H9 (cell line): ENCODE measurements at regions not wholly inside any gene's neighbourhood (a gene's known extent, or its start where the extent isn't known, plus 50 kb on each side); places are given as distances from the start of the nearest gene placed in this dataset.

Experiments
- DNase-seq: peaks from one replicate; pipeline ENCODE4 v3.0.0-alpha.2; 2017
- H2AFZ ChIP-seq: one replicate; pipeline ENCODE4 v1.6.1; 2013; ENCODE audit warnings: mild to moderate bottlenecking, low read length, control low read depth, moderate library complexity
- H2AK5ac ChIP-seq: 2 replicates; pipeline ENCODE4 v1.6.1; 2013; ENCODE audit warnings: low read length, control low read depth, mixed read lengths; ENCODE audit not compliant: insufficient read length
- H2BK120ac ChIP-seq: one replicate; pipeline ENCODE4 v1.6.1; 2013; ENCODE audit warnings: low read depth, mild to moderate bottlenecking, low read length, control low read depth, inconsistent platforms; ENCODE audit not compliant: poor library complexity, severe bottlenecking
- H2BK12ac ChIP-seq: 2 replicates; pipeline ENCODE4 v1.6.1; 2013; ENCODE audit warnings: low read length, control low read depth, mixed read lengths, low read depth; ENCODE audit not compliant: insufficient read length
- H2BK15ac ChIP-seq: 2 replicates; pipeline ENCODE4 v1.6.1; 2013; ENCODE audit warnings: low read depth, low read length, control low read depth
- H2BK20ac ChIP-seq: one replicate; pipeline ENCODE4 v1.6.1; 2013; ENCODE audit warnings: low read depth, mild to moderate bottlenecking, low read length, control low read depth, inconsistent platforms; ENCODE audit not compliant: poor library complexity, severe bottlenecking
- H2BK5ac ChIP-seq: 2 replicates; pipeline ENCODE4 v1.6.1; 2013; ENCODE audit warnings: low read length, control low read depth, mixed read lengths; ENCODE audit not compliant: insufficient read length
- H3K14ac ChIP-seq: 2 replicates; pipeline ENCODE4 v1.6.1; 2013; ENCODE audit warnings: low read length, control low read depth; ENCODE audit not compliant: insufficient read depth
- H3K18ac ChIP-seq: 2 replicates; pipeline ENCODE4 v1.6.1; 2013; ENCODE audit warnings: low read depth, mild to moderate bottlenecking, mixed read lengths, low read length, control low read depth; ENCODE audit not compliant: insufficient read length
- H3K23ac ChIP-seq: 2 replicates; pipeline ENCODE4 v1.6.1; 2013; ENCODE audit warnings: low read length, control low read depth, mixed read lengths, low read depth; ENCODE audit not compliant: insufficient read length
- H3K23me2 ChIP-seq: 2 replicates; pipeline ENCODE4 v1.6.1; 2013; ENCODE audit warnings: low read depth, mild to moderate bottlenecking, mixed read lengths, low read length, control low read depth; ENCODE audit not compliant: insufficient read length, poor library complexity, severe bottlenecking
- H3K27ac ChIP-seq: 2 replicates; pipeline ENCODE4 v1.5.1; 2013; ENCODE audit warnings: low read length, control low read depth, mixed read lengths, low read depth; ENCODE audit not compliant: insufficient read length
- H3K27me3 ChIP-seq: 2 replicates; pipeline ENCODE4 v1.6.1; 2013; ENCODE audit warnings: low read length, control low read depth, inconsistent platforms; ENCODE audit not compliant: insufficient read depth
- H3K4ac ChIP-seq: 2 replicates; pipeline ENCODE4 v1.6.1; 2013; ENCODE audit warnings: low read depth, mild to moderate bottlenecking, control low read depth, inconsistent platforms, low read length, moderate library complexity
- H3K4me1 ChIP-seq: 2 replicates; pipeline ENCODE4 v1.6.1; 2013; ENCODE audit warnings: low read length, control low read depth, inconsistent platforms; ENCODE audit not compliant: insufficient read depth
- H3K4me2 ChIP-seq: 2 replicates; pipeline ENCODE4 v1.6.1; 2013; ENCODE audit warnings: low read length, control low read depth, mixed read lengths; ENCODE audit not compliant: insufficient read length, insufficient read depth
- H3K56ac ChIP-seq: 2 replicates; pipeline ENCODE4 v1.6.1; 2013; ENCODE audit warnings: low read depth, mild to moderate bottlenecking, mixed read lengths, low read length, control low read depth; ENCODE audit not compliant: insufficient read length
- H3K79me1 ChIP-seq: 2 replicates; pipeline ENCODE4 v1.6.1; 2013; ENCODE audit warnings: low read depth, mild to moderate bottlenecking, moderate library complexity, low read length, control low read depth, inconsistent platforms; ENCODE audit not compliant: insufficient read depth, poor library complexity, severe bottlenecking
- H3K79me2 ChIP-seq: 2 replicates; pipeline ENCODE4 v1.6.1; 2013; ENCODE audit warnings: low read length, control low read depth, inconsistent platforms; ENCODE audit not compliant: insufficient read depth
- H3K9ac ChIP-seq: 2 replicates; pipeline ENCODE4 v1.6.1; 2013; ENCODE audit warnings: low read length, control low read depth, mixed read lengths; ENCODE audit not compliant: insufficient read length; ENCODE audit errors: extremely low read depth
- H3K9me3 ChIP-seq: one replicate; pipeline ENCODE4 v1.6.1; 2013; ENCODE audit warnings: low read depth, low read length, inconsistent platforms; ENCODE audit not compliant: control insufficient read depth
- H3T11ph ChIP-seq: one replicate; pipeline ENCODE4 v1.6.1; 2013; ENCODE audit warnings: mild to moderate bottlenecking, low read length, control low read depth, inconsistent platforms
- H4K20me1 ChIP-seq: one replicate; pipeline ENCODE4 v1.6.1; 2013; ENCODE audit not compliant: control insufficient read depth, insufficient read length, insufficient read depth
- H4K5ac ChIP-seq: 2 replicates; pipeline ENCODE4 v1.6.1; 2013; ENCODE audit warnings: low read depth, mild to moderate bottlenecking, mixed read lengths, low read length, control low read depth; ENCODE audit not compliant: insufficient read length
- H4K8ac ChIP-seq: replicated peaks from 2 replicates; pipeline ENCODE4 v1.6.1; 2013; ENCODE audit warnings: low read length, control low read depth, mixed read lengths, low read depth; ENCODE audit not compliant: insufficient read length
- H4K91ac ChIP-seq: 2 replicates; pipeline ENCODE4 v1.6.1; 2013; ENCODE audit warnings: low read depth, mild to moderate bottlenecking, moderate library complexity, mixed read lengths, low read length, control low read depth; ENCODE audit not compliant: insufficient read length
- H3K27ac Mint-ChIP-seq, 3 experiments: 2 replicates in 2 of 3; 3 replicates in 1 of 3; pipeline ENCODE4 v1.8.0; 2020 to 2021; ENCODE audit warnings: mixed read lengths in 3 of 3, mild to moderate bottlenecking in 1 of 3, moderate library complexity in 1 of 3
- H3K27me3 Mint-ChIP-seq: 2 replicates; pipeline ENCODE4 v1.8.0; 2021; ENCODE audit warnings: low read depth, mild to moderate bottlenecking, moderate library complexity, mixed read lengths
- H3K36me3 Mint-ChIP-seq, 3 experiments: 2 replicates in 2 of 3; 3 replicates in 1 of 3; pipeline ENCODE4 v1.8.0; 2020 to 2021; ENCODE audit warnings: low read depth in 3 of 3, mixed read lengths in 3 of 3; ENCODE audit not compliant: insufficient read depth in 1 of 3
- H3K4me1 Mint-ChIP-seq, 2 experiments: 2 replicates each; pipeline ENCODE4 v1.8.0; 2020; ENCODE audit warnings: mixed read lengths in 2 of 2
- H3K4me3 Mint-ChIP-seq, 2 experiments: 2 replicates in 1 of 2; 3 replicates in 1 of 2; pipeline ENCODE4 v1.8.0; 2020 to 2021; ENCODE audit warnings: mild to moderate bottlenecking in 2 of 2, mixed read lengths in 2 of 2, moderate library complexity in 1 of 2
- H3K9me3 Mint-ChIP-seq, 2 experiments: 2 replicates in 1 of 2; 3 replicates in 1 of 2; pipeline ENCODE4 v1.8.0; 2020; ENCODE audit warnings: mild to moderate bottlenecking in 2 of 2, mixed read lengths in 2 of 2, moderate library complexity in 1 of 2
- WGBS: extraction: QIAGEN DNeasy Blood & Tissue Kit; methylation state at CpG from one replicate; pipeline ENCODE4 v1.1.7; 2013; ENCODE audit warnings: missing lambda C conversion rate, low lambda C conversion rate, mixed read lengths; ENCODE audit not compliant: insufficient read length; ENCODE audit errors: extremely low coverage; 5-methylcytosine and 5-hydroxymethylcytosine counted together
- TF ChIP-seq, protein P1 (sequence below): fragments of 200-600 bp; sonication (generic); conservative IDR thresholded peaks from 3 replicates; pipeline ENCODE4 v1.8.0; 2021; ENCODE audit warnings: antibody characterized with exemption, mild to moderate bottlenecking

DNA sequence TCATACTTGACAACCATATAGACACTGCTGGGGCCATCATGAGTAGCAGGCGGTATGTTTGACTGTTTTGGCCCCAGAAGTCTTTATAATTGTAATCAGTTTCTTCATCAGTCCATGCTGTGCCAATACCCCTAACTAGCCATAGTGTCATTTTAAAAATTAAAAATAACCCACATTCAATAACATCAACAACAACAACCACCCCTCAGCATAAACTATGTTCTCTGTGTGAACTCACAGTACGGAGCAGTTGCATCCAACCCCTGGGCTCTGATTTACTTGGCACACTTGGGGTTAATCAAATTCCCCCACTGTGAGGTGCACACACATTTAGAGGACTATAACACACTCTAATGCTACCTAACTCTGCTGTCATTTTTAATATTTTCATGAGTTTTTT lies 553.7 kb downstream of the USP25 start:
- Histone ChIP-seq H4K8ac (no peak overlapping the region), H3T11ph (no peak overlapping the region), H3K27me3 (no peaks in the 10 kb centered on the region), H3K4me2 (no peak overlapping the region), H3K9me3 (no peaks in the 10 kb centered on the region), H3K56ac (no peak overlapping the region), H3K4ac (no peak overlapping the region), H3K14ac (no peak overlapping the region), H3K79me2 (no peaks in the 10 kb centered on the region), H3K18ac (no peak overlapping the region), H2BK20ac (no peak overlapping the region), H2BK5ac (no peak overlapping the region), H2BK12ac (no peak overlapping the region), H2BK120ac (no peak overlapping the region), H3K23me2 (no peaks in the 10 kb centered on the region), H3K27ac (no peak overlapping the region), H4K20me1 (no peaks in the 10 kb centered on the region), H4K91ac (no peak overlapping the region), H3K79me1 (no peaks in the 10 kb centered on the region), H3K9ac (no peak overlapping the region), H4K5ac (no peak overlapping the region), H2AK5ac (no peak overlapping the region), H3K4me1 (peaks cover 9% of the 10 kb centered on the region; the same call in 1 of the 2 replicates), H3K23ac (no peak overlapping the region), H2AFZ (no peak overlapping the region), H2BK15ac (no peak overlapping the region)
- H3K36me3 Mint-ChIP-seq, result no peaks in the 10 kb centered on the region
- H3K4me1 Mint-ChIP-seq, result peaks cover 35 to 53% of the 10 kb centered on the region in 2 experiments
- no CpG with 5 or more reads among the region's 2 CpGs for WGBS
- TF ChIP-seq, protein P1, sequence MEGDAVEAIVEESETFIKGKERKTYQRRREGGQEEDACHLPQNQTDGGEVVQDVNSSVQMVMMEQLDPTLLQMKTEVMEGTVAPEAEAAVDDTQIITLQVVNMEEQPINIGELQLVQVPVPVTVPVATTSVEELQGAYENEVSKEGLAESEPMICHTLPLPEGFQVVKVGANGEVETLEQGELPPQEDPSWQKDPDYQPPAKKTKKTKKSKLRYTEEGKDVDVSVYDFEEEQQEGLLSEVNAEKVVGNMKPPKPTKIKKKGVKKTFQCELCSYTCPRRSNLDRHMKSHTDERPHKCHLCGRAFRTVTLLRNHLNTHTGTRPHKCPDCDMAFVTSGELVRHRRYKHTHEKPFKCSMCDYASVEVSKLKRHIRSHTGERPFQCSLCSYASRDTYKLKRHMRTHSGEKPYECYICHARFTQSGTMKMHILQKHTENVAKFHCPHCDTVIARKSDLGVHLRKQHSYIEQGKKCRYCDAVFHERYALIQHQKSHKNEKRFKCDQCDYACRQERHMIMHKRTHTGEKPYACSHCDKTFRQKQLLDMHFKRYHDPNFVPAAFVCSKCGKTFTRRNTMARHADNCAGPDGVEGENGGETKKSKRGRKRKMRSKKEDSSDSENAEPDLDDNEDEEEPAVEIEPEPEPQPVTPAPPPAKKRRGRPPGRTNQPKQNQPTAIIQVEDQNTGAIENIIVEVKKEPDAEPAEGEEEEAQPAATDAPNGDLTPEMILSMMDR, result no peak
- no peak overlapping the region for H3K4me3 Mint-ChIP-seq
- H3K27me3 Mint-ChIP-seq, result no peaks in the 10 kb centered on the region
- H3K9me3 Mint-ChIP-seq, result no peaks in the 10 kb centered on the region
- no peak overlapping the region; a peak in 1 of 7 replicates for H3K27ac Mint-ChIP-seq
- no peak for DNase-seq
